ENCODE measurements at regions not wholly inside any gene's neighbourhood (a gene's known extent, or its start where the extent isn't known, plus 50 kb on each side); places are given as distances from the start of the nearest gene placed in this dataset.
A peak's percentile ranks its signal among the peaks of the same experiment; 100 is the strongest.

DNA sequence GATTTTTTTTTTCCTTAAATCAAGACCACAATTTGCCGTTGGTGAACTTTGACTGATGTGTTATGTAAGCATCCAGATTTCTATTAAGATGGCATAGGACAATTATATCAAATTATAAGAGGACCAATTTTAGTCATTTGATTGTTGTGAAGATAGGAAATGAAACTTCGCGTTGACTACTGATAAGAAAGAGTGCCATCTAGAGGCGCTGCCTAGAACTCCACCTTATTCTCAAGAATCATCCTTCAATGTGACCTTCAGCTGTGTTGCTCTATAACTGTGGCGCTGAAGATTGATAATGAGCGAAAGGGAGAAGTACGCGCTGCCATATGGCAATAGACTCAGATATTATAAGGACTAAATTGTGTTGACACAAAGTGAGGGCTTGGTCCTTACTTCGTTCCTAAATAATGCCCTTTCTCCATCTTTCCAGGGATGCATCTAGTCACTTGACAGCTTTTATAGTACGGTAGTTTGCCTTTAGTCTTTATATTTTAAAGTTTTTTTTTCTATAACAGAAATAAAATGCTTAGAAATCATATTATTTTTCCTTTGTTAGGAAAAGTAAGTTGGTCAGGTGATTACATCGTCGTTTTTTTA is 350.8 kb upstream of the STXBP6 start:
- H3K4me3 ChIP-seq (ENCODE audit: low read length): no peak overlapping the region
- DNase-seq (ENCODE audit: low read depth): peak; percentile 61
- TF ChIP-seq CTCF (IDR thresholded peaks at IDR 0.05; ENCODE audit: insufficient read depth, low read depth, low read length, missing control alignments): peak; percentile 77

- no peak for DNase-seq (ENCODE audit: low read depth)
- H3K4me3 ChIP-seq (ENCODE audit: low read length): no peak overlapping the region
- TF ChIP-seq CTCF (IDR thresholded peaks at IDR 0.05; ENCODE audit: insufficient read depth, low read depth, low read length, missing control alignments): no peak
Measured at GRCh38 chr14:25396128-25396527, 346.2 kb upstream of the STXBP6 start.

GRCh38 chr14:25394791-25395391 is 344.9 kb upstream of the STXBP6 start:
- H3K4me3 ChIP-seq (ENCODE audit: low read length): no peak overlapping the region
- no peak for DNase-seq (ENCODE audit: low read depth)
- no peak for TF ChIP-seq CTCF (IDR thresholded peaks at IDR 0.05; ENCODE audit: insufficient read depth, low read depth, low read length, missing control alignments)

GRCh38 chr14:25394356-25394755 is 344.4 kb upstream of the STXBP6 start:
- H3K4me3 ChIP-seq (ENCODE audit: low read length): no peak overlapping the region
- no peak for TF ChIP-seq CTCF (IDR thresholded peaks at IDR 0.05; ENCODE audit: insufficient read depth, low read depth, low read length, missing control alignments)
- no peak for DNase-seq (ENCODE audit: low read depth)

DNA sequence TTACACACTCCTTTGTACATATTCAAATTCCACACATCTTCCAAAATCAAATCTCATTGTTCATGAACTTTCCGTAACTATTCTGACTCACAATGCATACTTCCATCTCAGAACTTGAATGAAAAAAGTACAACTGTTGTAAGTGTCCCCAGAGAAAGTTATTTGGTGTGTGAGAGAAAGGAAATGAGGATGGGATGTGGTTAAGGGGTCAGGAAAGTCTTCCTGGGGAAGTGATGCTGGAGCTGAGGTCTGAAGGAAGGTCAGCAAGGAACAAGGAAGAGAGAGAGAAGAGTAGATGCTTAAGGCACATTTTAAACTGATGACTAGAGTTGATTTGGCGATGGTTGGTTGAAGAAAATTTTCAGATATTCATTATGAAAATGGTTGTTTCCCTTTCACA is 340.0 kb upstream of the STXBP6 start:
- H3K4me3 ChIP-seq (ENCODE audit: low read length): no peak overlapping the region
- no peak for TF ChIP-seq CTCF (IDR thresholded peaks at IDR 0.05; ENCODE audit: insufficient read depth, low read depth, low read length, missing control alignments)
- no peak for DNase-seq (ENCODE audit: low read depth)

DNA sequence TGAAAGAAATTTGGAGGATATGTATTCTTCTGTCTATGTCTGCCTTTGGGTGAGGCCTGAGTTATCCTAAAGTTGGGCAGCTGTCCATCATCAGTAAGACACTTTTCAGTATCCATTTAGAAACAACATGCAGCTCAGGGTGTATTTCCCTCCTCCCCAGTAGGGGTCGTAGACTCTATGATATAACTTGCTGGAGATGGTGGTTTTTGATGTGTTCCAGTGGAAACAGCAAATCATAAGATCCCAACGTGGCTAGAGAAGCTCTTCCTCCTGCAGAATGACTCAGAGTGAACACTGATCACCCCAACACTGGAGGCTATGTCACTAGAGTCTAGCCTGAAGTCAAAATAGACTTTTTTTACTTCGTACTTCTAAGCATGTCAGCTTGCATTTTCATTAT is 331.6 kb upstream of the STXBP6 start:
- TF ChIP-seq CTCF (IDR thresholded peaks at IDR 0.05; ENCODE audit: insufficient read depth, low read depth, low read length, missing control alignments): no peak
- DNase-seq (ENCODE audit: low read depth): no peak
- H3K4me3 ChIP-seq (ENCODE audit: low read length): no peak overlapping the region

DNA sequence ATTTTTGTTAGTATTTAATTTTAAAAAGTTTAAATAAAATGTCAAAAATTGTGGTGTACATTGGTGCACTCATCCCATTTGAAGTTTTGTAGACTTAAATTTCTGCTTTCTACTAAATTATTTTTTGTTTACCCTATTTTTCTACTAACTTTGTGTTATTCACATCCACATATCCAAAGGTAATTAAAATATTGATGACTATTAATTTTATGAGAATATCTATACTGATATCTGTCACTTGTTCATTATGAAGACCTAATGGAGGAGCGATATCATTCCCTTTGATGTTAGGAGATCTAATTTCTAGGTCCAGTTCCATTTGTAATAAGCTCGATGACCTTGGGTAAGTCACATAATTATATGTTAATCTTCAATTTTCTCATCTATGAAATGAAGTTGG is 325.7 kb upstream of the STXBP6 start:
- H3K4me3 ChIP-seq (ENCODE audit: low read length): no peak overlapping the region
- no peak for DNase-seq (ENCODE audit: low read depth)
- TF ChIP-seq CTCF (IDR thresholded peaks at IDR 0.05; ENCODE audit: insufficient read depth, low read depth, low read length, missing control alignments): no peak

Measured in epithelial cell of esophagus (primary cell).